GM19395 (cell line): ENCODE measurements at regions not wholly inside any gene's neighbourhood (a gene's known extent, or its start where the extent isn't known, plus 50 kb on each side); places are given as distances from the start of the nearest gene placed in this dataset.

ENCODE experiments used
- ATAC-seq: cut with Tn5 transposase; IDR thresholded peaks from one replicate; pipeline ENCODE4 v1.9.1; 2021; ENCODE audit warnings: mild to moderate bottlenecking, moderate library complexity; ENCODE audit not compliant: unreplicated experiment

GRCh38 chr13:104099750-104100149 lies 1033.5 kb upstream of the SLC10A2 start:
- no peak for ATAC-seq

- no peak for ATAC-seq
These were observed 1032.2 kb upstream of the SLC10A2 start for GRCh38 chr13:104098421-104098820.

- ATAC-seq = no peak
These were observed 1020.5 kb upstream of the SLC10A2 start for GRCh38 chr13:104086759-104087158.

GRCh38 chr13:104086210-104086609 lies 1020.0 kb upstream of the SLC10A2 start:
- no peak for ATAC-seq

GRCh38 chr13:104085611-104086010 lies 1019.4 kb upstream of the SLC10A2 start:
- no peak for ATAC-seq

- no peak for ATAC-seq
These were observed 1008.1 kb upstream of the SLC10A2 start for GRCh38 chr13:104074326-104074725.

GRCh38 chr13:104071806-104072205 lies 1005.6 kb upstream of the SLC10A2 start:
- no peak for ATAC-seq

GRCh38 chr13:104065328-104065727 lies 999.1 kb upstream of the SLC10A2 start:
- ATAC-seq = no peak

GRCh38 chr13:104057861-104058260 lies 991.6 kb upstream of the SLC10A2 start:
- ATAC-seq = no peak

- no peak for ATAC-seq
These were observed 979.7 kb upstream of the SLC10A2 start for GRCh38 chr13:104045907-104046306.

GRCh38 chr13:104043184-104043583 lies 977.0 kb upstream of the SLC10A2 start:
- no peak for ATAC-seq

- ATAC-seq = no peak
These were observed 968.7 kb upstream of the SLC10A2 start for GRCh38 chr13:104034891-104035290.

GRCh38 chr13:104025303-104025702 lies 959.1 kb upstream of the SLC10A2 start:
- ATAC-seq = no peak

GRCh38 chr13:104024416-104025170 lies 958.4 kb upstream of the SLC10A2 start:
- no peak for ATAC-seq

- no peak for ATAC-seq
These were observed 955.7 kb upstream of the SLC10A2 start for GRCh38 chr13:104021806-104022397.

- no peak for ATAC-seq
These were observed 951.1 kb upstream of the SLC10A2 start for GRCh38 chr13:104017317-104017716.

GRCh38 chr13:104015646-104016396 lies 949.6 kb upstream of the SLC10A2 start:
- ATAC-seq = no peak

GRCh38 chr13:104014803-104015645 lies 948.8 kb upstream of the SLC10A2 start:
- ATAC-seq = no peak

GRCh38 chr13:104011505-104012241 lies 945.5 kb upstream of the SLC10A2 start:
- no peak for ATAC-seq
